ENCODE measurements at regions not wholly inside any gene's neighbourhood (a gene's known extent, or its start where the extent isn't known, plus 50 kb on each side); places are given as distances from the start of the nearest gene placed in this dataset.

- Mint-ChIP-seq H3K27ac (no peak overlapping the region), H3K27me3 (ENCODE audit: low read depth) (peaks cover 24% of the 10 kb centered on the region), H3K4me3 (no peak overlapping the region), H3K36me3 (no peaks in the 10 kb centered on the region), H3K4me1 (peaks cover 17% of the 10 kb centered on the region), H3K9me3 (peaks cover 2% of the 10 kb centered on the region)
- DNase-seq (ENCODE audit: low spot score in 2 of 2, unreplicated experiment in 2 of 2), result no peak
- TF ChIP-seq CTCF (IDR thresholded peaks at IDR 0.05; ENCODE audit: unreplicated experiment), result no peak
These were observed 205.7 kb downstream of the ASB1 start for GRCh38 chr2:238632181-238633060.

GRCh38 chr2:238633426-238634328 lies 206.9 kb downstream of the ASB1 start:
- Mint-ChIP-seq H3K27ac (no peak overlapping the region), H3K36me3 (no peaks in the 10 kb centered on the region), H3K9me3 (no peaks in the 10 kb centered on the region), H3K27me3 (ENCODE audit: low read depth) (peaks cover 20% of the 10 kb centered on the region), H3K4me1 (peaks cover 17% of the 10 kb centered on the region), H3K4me3 (no peak overlapping the region)
- no peak for TF ChIP-seq CTCF (IDR thresholded peaks at IDR 0.05; ENCODE audit: unreplicated experiment)
- no peak for DNase-seq (ENCODE audit: low spot score in 2 of 2, unreplicated experiment in 2 of 2)

GRCh38 chr2:238634701-238635357 lies 208.1 kb downstream of the ASB1 start:
- H3K36me3 Mint-ChIP-seq, result no peaks in the 10 kb centered on the region
- H3K9me3 Mint-ChIP-seq, result no peaks in the 10 kb centered on the region
- DNase-seq (ENCODE audit: low spot score in 2 of 2, unreplicated experiment in 2 of 2), result no peak
- H3K4me1 Mint-ChIP-seq, result peaks cover 17% of the 10 kb centered on the region
- H3K27ac Mint-ChIP-seq, result no peak overlapping the region
- peaks cover 18% of the 10 kb centered on the region for H3K27me3 Mint-ChIP-seq (ENCODE audit: low read depth)
- no peak overlapping the region for H3K4me3 Mint-ChIP-seq
- TF ChIP-seq CTCF (IDR thresholded peaks at IDR 0.05; ENCODE audit: unreplicated experiment), result no peak

- Mint-ChIP-seq H3K27me3 (ENCODE audit: low read depth) (peaks cover 19% of the 10 kb centered on the region), H3K36me3 (no peaks in the 10 kb centered on the region), H3K4me1 (peaks cover 17% of the 10 kb centered on the region), H3K4me3 (no peak overlapping the region), H3K9me3 (no peaks in the 10 kb centered on the region), H3K27ac (no peak overlapping the region)
- no peak for TF ChIP-seq CTCF (IDR thresholded peaks at IDR 0.05; ENCODE audit: unreplicated experiment)
- DNase-seq (ENCODE audit: low spot score in 2 of 2, unreplicated experiment in 2 of 2), result no peak
These were observed 208.9 kb downstream of the ASB1 start for GRCh38 chr2:238635647-238636051.

- H3K4me3 Mint-ChIP-seq, result no peak overlapping the region
- H3K36me3 Mint-ChIP-seq, result no peaks in the 10 kb centered on the region
- DNase-seq (ENCODE audit: low spot score in 2 of 2, unreplicated experiment in 2 of 2), result no peak
- peaks cover 17% of the 10 kb centered on the region for H3K4me1 Mint-ChIP-seq
- no peaks in the 10 kb centered on the region for H3K9me3 Mint-ChIP-seq
- peaks cover 19% of the 10 kb centered on the region for H3K27me3 Mint-ChIP-seq (ENCODE audit: low read depth)
- peak overlapping the region; percentile 1 for H3K27ac Mint-ChIP-seq
- TF ChIP-seq CTCF (IDR thresholded peaks at IDR 0.05; ENCODE audit: unreplicated experiment), result no peak
These were observed 209.7 kb downstream of the ASB1 start for GRCh38 chr2:238636269-238637073.
